WTC11 (cell line): ENCODE measurements at regions not wholly inside any gene's neighbourhood (a gene's known extent, or its start where the extent isn't known, plus 50 kb on each side); places are given as distances from the start of the nearest gene placed in this dataset.

Experiments used
- ATF2 ChIP-seq: sonication (generic); formaldehyde crosslinking; IDR thresholded peaks from 2 replicates; pipeline ENCODE4 v1.8.1; 2022; ENCODE audit warnings: low read depth, missing genetic modification reagents, borderline replicate concordance
- CREB1 ChIP-seq: sonication (generic); formaldehyde crosslinking; IDR thresholded peaks from 2 replicates; pipeline ENCODE4 v1.8.0; 2023; ENCODE audit warnings: mild to moderate bottlenecking, missing genetic modification reagents
- CTCF ChIP-seq: fragments of 200-600 bp; IDR thresholded peaks from 2 replicates; pipeline ENCODE4 v1.8.0; 2022; ENCODE audit warnings: antibody characterized with exemption
- NFE2L1 ChIP-seq: sonication (generic); formaldehyde crosslinking; IDR thresholded peaks from 2 replicates; pipeline ENCODE4 v1.8.1; 2023; ENCODE audit warnings: missing genetic modification reagents
- NR1H2 ChIP-seq: sonication (generic); formaldehyde crosslinking; IDR thresholded peaks from 2 replicates; pipeline ENCODE4 v1.9.0; 2021; ENCODE audit warnings: mild to moderate bottlenecking, moderate library complexity, missing genetic modification reagents
- SP1 ChIP-seq: sonication (generic); formaldehyde crosslinking; conservative IDR thresholded peaks from 2 replicates; pipeline ENCODE4 v1.8.1; 2022; ENCODE audit warnings: missing genetic modification reagents
- TEAD4 ChIP-seq: sonication (generic); formaldehyde crosslinking; IDR thresholded peaks from 2 replicates; pipeline ENCODE4 v1.8.0; 2022; ENCODE audit warnings: mild to moderate bottlenecking, missing genetic modification reagents
- TF ChIP-seq, protein P1 (sequence below): sonication (generic); formaldehyde crosslinking; IDR thresholded peaks from 2 replicates; pipeline ENCODE4 v1.8.0; 2022; ENCODE audit warnings: mild to moderate bottlenecking, missing genetic modification reagents
- TF ChIP-seq, protein P2 (sequence below): sonication (generic); formaldehyde crosslinking; IDR thresholded peaks from 2 replicates; pipeline ENCODE4 v1.8.0; 2022; ENCODE audit warnings: mild to moderate bottlenecking, missing genetic modification reagents

DNA sequence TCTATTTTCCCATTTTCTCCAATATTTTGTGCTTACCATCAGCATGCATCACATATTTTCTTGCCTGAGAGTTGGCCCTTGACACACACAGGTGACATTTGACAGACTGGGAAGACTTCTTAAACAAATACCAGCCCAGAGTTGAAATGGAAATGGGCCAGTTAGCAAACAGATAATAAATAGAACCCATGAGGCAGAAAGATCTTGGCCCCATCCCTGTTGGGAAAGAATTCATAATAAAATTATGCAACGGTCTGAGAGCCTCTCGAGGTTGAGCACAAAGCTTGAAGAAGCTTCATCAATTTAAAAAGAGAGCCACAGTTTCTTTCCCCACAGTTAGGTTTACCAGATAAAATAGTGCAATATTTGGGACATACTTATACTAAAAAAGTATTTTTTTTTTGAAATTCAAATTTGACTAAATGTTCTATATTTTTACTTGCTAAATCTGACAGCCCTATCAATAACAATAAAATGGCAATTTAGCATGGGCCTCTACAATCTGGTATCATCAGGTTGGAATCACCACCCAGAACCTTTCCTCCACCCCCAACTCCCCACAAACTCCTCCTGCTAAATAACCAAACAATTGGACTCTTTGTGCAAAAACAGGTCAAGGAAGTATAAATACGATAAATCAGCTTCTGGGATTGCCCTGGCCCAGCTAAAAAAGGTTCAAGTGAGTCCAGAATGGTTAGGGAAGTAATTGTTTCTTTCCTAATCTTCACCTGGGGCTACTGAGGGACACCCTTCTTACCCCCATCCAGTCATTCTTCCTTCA is 129.8 kb downstream of the CD164 start:
- no peak for TF ChIP-seq CTCF
- TF ChIP-seq NFE2L1 = no peak
- TF ChIP-seq, protein P1, sequence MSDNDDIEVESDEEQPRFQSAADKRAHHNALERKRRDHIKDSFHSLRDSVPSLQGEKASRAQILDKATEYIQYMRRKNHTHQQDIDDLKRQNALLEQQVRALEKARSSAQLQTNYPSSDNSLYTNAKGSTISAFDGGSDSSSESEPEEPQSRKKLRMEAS = no peak
- no peak for TF ChIP-seq ATF2 (CRISPR knock-in tag)
- no peak for TF ChIP-seq NR1H2 (CRISPR knock-in tag)
- no peak for TF ChIP-seq TEAD4 (CRISPR knock-in tag)
- TF ChIP-seq SP1 = no peak
- TF ChIP-seq, protein P2, sequence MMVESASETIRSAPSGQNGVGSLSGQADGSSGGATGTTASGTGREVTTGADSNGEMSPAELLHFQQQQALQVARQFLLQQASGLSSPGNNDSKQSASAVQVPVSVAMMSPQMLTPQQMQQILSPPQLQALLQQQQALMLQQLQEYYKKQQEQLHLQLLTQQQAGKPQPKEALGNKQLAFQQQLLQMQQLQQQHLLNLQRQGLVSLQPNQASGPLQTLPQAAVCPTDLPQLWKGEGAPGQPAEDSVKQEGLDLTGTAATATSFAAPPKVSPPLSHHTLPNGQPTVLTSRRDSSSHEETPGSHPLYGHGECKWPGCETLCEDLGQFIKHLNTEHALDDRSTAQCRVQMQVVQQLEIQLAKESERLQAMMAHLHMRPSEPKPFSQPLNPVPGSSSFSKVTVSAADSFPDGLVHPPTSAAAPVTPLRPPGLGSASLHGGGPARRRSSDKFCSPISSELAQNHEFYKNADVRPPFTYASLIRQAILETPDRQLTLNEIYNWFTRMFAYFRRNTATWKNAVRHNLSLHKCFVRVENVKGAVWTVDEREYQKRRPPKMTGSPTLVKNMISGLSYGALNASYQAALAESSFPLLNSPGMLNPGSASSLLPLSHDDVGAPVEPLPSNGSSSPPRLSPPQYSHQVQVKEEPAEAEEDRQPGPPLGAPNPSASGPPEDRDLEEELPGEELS (CRISPR knock-in tag) = no peak
- no peak for TF ChIP-seq CREB1 (CRISPR knock-in tag)
